ENCODE measurements at regions not wholly inside any gene's neighbourhood (a gene's known extent, or its start where the extent isn't known, plus 50 kb on each side); places are given as distances from the start of the nearest gene placed in this dataset.
A peak's percentile ranks its signal among the peaks of the same experiment; 100 is the strongest.

DNA sequence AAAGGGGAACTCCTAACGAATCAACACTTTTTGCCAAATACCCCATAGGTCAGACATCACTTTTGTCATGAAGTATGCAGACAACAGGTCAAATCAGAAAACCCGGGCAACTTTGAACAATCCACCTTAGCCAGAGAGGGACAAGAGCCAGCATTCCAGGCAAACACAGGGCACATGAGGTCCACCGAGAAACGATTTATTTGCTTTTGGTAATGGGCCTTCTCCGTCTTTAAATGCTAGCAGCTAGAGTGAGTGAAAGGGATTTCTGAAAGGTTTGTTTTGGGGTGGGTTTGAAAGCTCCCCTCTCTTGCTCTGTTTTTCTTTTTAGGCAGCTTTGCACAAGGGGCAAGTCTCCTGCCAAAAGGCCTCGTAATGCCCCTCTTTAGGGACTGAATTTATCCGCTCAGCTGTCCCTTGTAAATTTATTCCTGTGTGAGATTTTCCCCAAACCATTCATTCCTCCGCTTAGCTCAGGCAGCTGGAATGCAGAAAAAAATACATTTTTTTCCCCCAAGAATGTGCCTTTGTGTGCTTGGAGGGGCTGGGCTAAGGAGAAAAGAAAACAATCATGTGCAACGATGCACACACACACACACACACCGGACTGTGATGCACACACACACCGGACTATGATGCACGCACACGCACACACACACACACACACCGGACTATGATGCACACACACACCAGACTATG lies 196.9 kb downstream of the SNX19 start:
- DNase-seq (ENCODE audit: low read depth), result peak; percentile 73

DNA sequence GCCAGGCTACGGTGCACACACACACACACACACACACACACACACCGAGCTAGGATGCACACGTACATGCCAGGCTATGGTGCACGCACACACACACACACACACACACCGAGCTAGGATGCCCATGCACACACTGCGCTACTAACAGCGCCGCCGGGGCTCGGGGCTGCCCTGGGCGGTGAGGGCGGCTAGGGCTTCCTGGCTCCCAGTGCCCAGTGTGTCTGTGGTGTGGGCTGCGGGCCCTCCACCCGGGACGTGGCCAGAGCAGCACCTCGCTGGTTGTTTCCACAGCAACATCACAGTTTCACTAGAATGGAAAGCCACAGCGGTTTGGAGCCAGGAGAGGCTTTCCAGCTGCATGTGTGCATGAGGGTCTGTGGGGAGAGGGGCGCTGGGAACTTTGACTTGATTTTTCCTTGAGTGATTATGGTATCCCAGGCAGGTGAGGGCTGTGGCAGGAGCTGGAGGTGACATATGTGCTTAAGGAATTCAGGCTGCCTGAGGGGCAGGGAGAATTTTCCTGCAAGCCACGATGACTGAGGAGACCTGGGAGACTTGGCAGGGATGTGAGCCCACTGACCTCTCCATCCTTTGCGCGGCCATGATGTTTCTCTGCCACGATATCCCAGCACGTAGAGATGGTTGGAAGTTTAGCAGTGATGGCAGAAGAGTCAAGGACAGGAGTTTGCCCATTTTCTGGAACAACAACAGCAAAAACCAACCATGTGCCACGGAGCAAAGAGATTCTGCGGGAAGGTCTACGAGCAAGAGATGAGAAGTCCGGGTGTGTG lies 195.9 kb downstream of the SNX19 start:
- no peak overlapping the region for H3K4me3 ChIP-seq (replicated peaks; ENCODE audit: low read depth, low read length)
- TF ChIP-seq, protein P1, sequence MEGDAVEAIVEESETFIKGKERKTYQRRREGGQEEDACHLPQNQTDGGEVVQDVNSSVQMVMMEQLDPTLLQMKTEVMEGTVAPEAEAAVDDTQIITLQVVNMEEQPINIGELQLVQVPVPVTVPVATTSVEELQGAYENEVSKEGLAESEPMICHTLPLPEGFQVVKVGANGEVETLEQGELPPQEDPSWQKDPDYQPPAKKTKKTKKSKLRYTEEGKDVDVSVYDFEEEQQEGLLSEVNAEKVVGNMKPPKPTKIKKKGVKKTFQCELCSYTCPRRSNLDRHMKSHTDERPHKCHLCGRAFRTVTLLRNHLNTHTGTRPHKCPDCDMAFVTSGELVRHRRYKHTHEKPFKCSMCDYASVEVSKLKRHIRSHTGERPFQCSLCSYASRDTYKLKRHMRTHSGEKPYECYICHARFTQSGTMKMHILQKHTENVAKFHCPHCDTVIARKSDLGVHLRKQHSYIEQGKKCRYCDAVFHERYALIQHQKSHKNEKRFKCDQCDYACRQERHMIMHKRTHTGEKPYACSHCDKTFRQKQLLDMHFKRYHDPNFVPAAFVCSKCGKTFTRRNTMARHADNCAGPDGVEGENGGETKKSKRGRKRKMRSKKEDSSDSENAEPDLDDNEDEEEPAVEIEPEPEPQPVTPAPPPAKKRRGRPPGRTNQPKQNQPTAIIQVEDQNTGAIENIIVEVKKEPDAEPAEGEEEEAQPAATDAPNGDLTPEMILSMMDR (IDR thresholded peaks at IDR 0.05; ENCODE audit: low read length, missing control alignments), result no peak

More for the DNA sequence above, 196.9 kb downstream of the SNX19 start:
- no peak overlapping the region for H3K4me3 ChIP-seq (replicated peaks; ENCODE audit: low read depth, low read length)
- TF ChIP-seq, protein P1 (IDR thresholded peaks at IDR 0.05; ENCODE audit: low read length, missing control alignments), result no peak

DNA sequence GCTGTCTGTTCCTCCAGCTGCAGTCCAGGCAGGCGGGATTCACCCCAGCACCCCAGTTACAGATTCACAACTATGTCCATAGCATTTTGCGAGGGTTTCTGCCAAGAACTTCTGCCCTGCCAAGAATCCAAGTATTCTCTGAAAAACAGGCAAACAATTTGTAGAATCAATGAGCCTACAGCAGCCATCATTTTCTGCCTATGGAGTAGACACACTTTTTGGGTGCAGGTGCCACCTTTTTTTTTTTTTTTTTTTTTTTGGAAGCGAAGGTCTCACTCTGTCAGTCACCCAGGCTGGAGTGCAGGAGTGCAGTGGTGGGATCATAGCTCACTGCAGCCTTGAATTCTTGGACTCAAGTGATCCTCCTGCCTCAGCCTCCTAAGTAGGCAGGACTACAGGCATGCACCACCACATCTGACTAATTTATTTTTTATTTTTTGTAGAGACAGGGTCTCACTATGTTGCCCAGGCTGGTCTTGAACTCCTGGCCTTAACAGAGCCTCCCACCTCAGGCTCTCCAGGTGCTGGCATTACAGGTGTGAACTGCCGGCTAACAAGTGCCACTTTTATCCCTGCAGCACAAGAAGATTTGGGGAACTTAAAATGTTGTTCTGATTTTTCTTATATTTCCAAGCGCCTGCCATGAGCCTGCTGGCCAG lies 195.1 kb downstream of the SNX19 start:
- DNase-seq (ENCODE audit: low read depth), result no peak
- no peak overlapping the region for H3K4me3 ChIP-seq (replicated peaks; ENCODE audit: low read depth, low read length)
- TF ChIP-seq, protein P1 (IDR thresholded peaks at IDR 0.05; ENCODE audit: low read length, missing control alignments), result no peak

More for the DNA sequence above, 195.9 kb downstream of the SNX19 start:
- no peak for DNase-seq (ENCODE audit: low read depth)

DNA sequence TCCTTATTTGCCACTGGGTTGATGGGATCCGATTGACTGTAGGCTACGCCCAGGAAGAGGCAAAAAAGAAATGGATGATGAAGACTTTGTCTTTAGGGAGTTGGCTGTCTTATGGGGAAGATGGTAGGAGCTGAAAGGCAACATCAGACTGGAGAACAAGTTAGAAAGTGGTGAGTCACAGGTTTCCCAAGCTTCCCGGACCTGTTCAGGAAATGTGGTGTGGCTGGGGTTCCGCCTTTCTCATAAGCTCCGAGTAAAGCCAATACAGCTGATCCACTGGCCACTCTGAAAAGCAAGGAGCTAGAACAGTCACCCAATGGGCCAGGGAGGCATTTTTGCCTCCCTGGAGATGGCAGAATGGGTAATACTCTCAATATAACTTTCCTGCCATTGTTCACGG lies 194.5 kb downstream of the SNX19 start:
- TF ChIP-seq, protein P1 (IDR thresholded peaks at IDR 0.05; ENCODE audit: low read length, missing control alignments), result no peak
- no peak overlapping the region for H3K4me3 ChIP-seq (replicated peaks; ENCODE audit: low read depth, low read length)
- DNase-seq (ENCODE audit: low read depth), result peak; percentile 88

DNA sequence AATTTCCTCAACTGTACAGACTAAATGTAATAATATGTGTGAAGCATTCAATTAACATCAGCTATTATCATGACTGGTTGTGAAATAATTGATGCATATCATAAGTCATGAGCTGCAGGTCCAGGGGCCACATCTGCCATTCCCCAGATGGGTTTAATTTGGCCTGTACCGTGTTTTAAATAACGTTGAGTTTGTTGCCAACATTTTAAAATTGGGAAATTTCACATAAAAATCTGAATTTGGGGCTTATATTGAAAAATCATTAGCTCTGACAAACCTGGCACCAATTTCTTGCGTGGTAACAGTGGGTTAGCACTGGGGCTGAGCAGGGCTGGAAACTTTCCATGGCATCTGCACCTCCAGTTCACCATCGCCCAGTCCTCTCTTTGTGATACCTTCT lies 193.9 kb downstream of the SNX19 start:
- TF ChIP-seq, protein P1 (IDR thresholded peaks at IDR 0.05; ENCODE audit: low read length, missing control alignments), result no peak
- DNase-seq (ENCODE audit: low read depth), result no peak

DNA sequence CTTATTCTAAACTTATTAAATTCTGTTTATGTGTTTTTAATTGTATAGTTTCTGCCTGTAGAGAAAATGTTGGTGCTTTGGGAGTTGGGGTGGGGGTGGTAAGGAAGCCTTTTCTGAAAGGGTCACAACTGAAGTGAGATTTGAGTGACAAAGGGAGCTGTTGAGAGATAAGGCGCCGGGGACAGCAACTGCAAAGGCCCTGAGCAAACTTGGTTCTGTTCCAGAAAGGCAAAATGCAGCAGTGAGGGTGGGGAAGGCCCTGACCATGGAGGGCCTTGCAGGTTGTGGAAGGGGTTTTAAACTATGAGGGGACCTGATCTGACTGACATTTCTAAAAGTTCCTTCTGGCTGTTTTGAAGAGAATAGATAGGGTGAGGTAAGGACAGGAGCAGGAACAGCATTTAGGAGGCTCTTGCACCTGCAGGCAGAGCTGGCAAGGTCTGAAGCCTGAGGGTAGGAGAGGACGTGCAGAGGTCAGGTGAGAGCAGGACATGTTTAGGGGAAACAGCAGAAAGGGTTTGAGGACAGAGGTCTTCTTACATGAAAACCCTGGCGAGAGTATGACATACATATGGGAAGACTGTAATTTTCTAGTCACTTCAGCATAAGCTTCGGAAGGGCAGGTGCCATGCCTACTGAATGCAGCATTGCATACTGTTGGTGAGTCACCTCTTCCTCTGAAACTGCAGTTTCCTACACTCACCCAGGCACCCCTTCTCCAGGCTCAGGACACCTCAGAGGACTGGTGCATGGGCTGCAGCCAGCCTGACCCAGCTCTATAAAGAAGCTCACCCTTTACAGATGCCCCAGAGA lies 190.7 kb downstream of the SNX19 start:
- no peak for DNase-seq (ENCODE audit: low read depth)
- TF ChIP-seq, protein P1 (IDR thresholded peaks at IDR 0.05; ENCODE audit: low read length, missing control alignments), result no peak
- H3K4me3 ChIP-seq (replicated peaks; ENCODE audit: low read depth, low read length), result no peak overlapping the region

More for the DNA sequence above, 193.9 kb downstream of the SNX19 start:
- no peak overlapping the region for H3K4me3 ChIP-seq (replicated peaks; ENCODE audit: low read depth, low read length)

Data from fibroblast of pulmonary artery (primary cell).